Neuronal stem cell (in vitro differentiated cells): ENCODE measurements at regions not wholly inside any gene's neighbourhood (a gene's known extent, or its start where the extent isn't known, plus 50 kb on each side); places are given as distances from the start of the nearest gene placed in this dataset.

Experiments used
- DNase-seq: peaks from one replicate; pipeline ENCODE4 v3.0.0-alpha.2; 2013; ENCODE audit warnings: low spot score
- H2AFZ ChIP-seq: one replicate; pipeline ENCODE4 v1.6.1; 2013; ENCODE audit warnings: mild to moderate bottlenecking, low read length, inconsistent platforms
- H2AK5ac ChIP-seq: 2 replicates; pipeline ENCODE4 v1.6.1; 2013; ENCODE audit warnings: low read depth, mild to moderate bottlenecking, inconsistent platforms, low read length, moderate library complexity, mixed read lengths
- H2BK120ac ChIP-seq: 2 replicates; pipeline ENCODE4 v1.6.1; 2013; ENCODE audit warnings: low read depth, mild to moderate bottlenecking, inconsistent platforms, low read length, moderate library complexity, mixed read lengths
- H2BK12ac ChIP-seq: one replicate; pipeline ENCODE4 v1.6.1; 2013; ENCODE audit warnings: low read length, inconsistent platforms
- H2BK15ac ChIP-seq: 2 replicates; pipeline ENCODE4 v1.6.1; 2013; ENCODE audit warnings: mild to moderate bottlenecking, low read length, inconsistent platforms, mixed read lengths
- H2BK5ac ChIP-seq: one replicate; pipeline ENCODE4 v1.6.1; 2013; ENCODE audit warnings: inconsistent platforms, mild to moderate bottlenecking, low read length, moderate library complexity
- H3K14ac ChIP-seq: one replicate; pipeline ENCODE4 v1.6.1; 2013; ENCODE audit warnings: low read length, inconsistent platforms
- H3K18ac ChIP-seq: 2 replicates; pipeline ENCODE4 v1.6.1; 2013; ENCODE audit warnings: low read length, inconsistent platforms
- H3K23ac ChIP-seq: 2 replicates; pipeline ENCODE4 v1.6.1; 2013; ENCODE audit warnings: low read depth, mild to moderate bottlenecking, mixed read lengths, low read length, inconsistent platforms; ENCODE audit not compliant: poor library complexity
- H3K27ac ChIP-seq: replicated peaks from 3 replicates; pipeline ENCODE4 v1.5.1; 2013; ENCODE audit warnings: low read length, inconsistent platforms
- H3K27me3 ChIP-seq, 3 experiments: 2 replicates each; pipeline ENCODE4 v1.6.1; 2013; ENCODE audit warnings: low read length in 3 of 3, mild to moderate bottlenecking in 2 of 3, inconsistent platforms in 1 of 3, low read depth in 1 of 3, mixed read lengths in 1 of 3, moderate library complexity in 1 of 3; ENCODE audit not compliant: control insufficient read depth in 3 of 3, insufficient read depth in 3 of 3
- H3K36me3 ChIP-seq, 2 donors: replicated peaks in 1 of 2; 2 replicates each; pipeline ENCODE4 v1.6.1; 2013; ENCODE audit warnings: low read length in 2 of 2; ENCODE audit not compliant: control insufficient read depth in 2 of 2, insufficient read depth in 2 of 2
- H3K4ac ChIP-seq: 2 replicates; pipeline ENCODE4 v1.6.1; 2013; ENCODE audit warnings: inconsistent platforms, mild to moderate bottlenecking, low read length, moderate library complexity
- H3K4me1 ChIP-seq, 2 donors: 1 replicate in 1 of 2; 2 replicates in 1 of 2; pipeline ENCODE4 v1.6.1; 2013; ENCODE audit warnings: low read length in 2 of 2, low read depth in 1 of 2; ENCODE audit not compliant: control insufficient read depth in 2 of 2, insufficient read depth in 1 of 2
- H3K4me2 ChIP-seq: one replicate; pipeline ENCODE4 v1.6.1; 2013; ENCODE audit warnings: mild to moderate bottlenecking, low read length, inconsistent platforms; ENCODE audit not compliant: insufficient read depth, poor library complexity, severe bottlenecking
- H3K4me3 ChIP-seq, 2 donors: 2 replicates each; pipeline ENCODE4 v1.5.1; 2013; ENCODE audit warnings: low read length in 2 of 2, mild to moderate bottlenecking in 2 of 2, inconsistent platforms in 1 of 2, moderate library complexity in 1 of 2
- H3K79me1 ChIP-seq: one replicate; pipeline ENCODE4 v1.6.1; 2013; ENCODE audit warnings: low read depth, mild to moderate bottlenecking, inconsistent platforms, low read length, moderate library complexity
- H3K9ac ChIP-seq: one replicate; pipeline ENCODE4 v1.6.1; 2013; ENCODE audit warnings: mild to moderate bottlenecking, low read depth, low read length, inconsistent platforms; ENCODE audit not compliant: poor library complexity
- H3K9me3 ChIP-seq, 2 donors: replicated peaks in 1 of 2; 2 replicates each; pipeline versions ENCODE3 to v1.6.1; 2013; ENCODE audit warnings: low read length in 2 of 2, mild to moderate bottlenecking in 2 of 2, inconsistent platforms in 1 of 2, low read depth in 1 of 2, mixed read lengths in 1 of 2, moderate library complexity in 1 of 2; ENCODE audit not compliant: control insufficient read depth in 2 of 2, insufficient read depth in 1 of 2
- H4K8ac ChIP-seq: one replicate; pipeline ENCODE4 v1.6.1; 2013; ENCODE audit warnings: low read depth, mild to moderate bottlenecking, inconsistent platforms, low read length, moderate library complexity
- H4K91ac ChIP-seq: one replicate; pipeline ENCODE4 v1.6.1; 2013; ENCODE audit warnings: low read length, low read depth, mild to moderate bottlenecking, inconsistent platforms; ENCODE audit not compliant: poor library complexity
- WGBS, 2 donors: extraction: QIAGEN DNeasy Blood & Tissue Kit; methylation state at CpG; one replicate each; pipeline ENCODE4 v1.1.7; 2013; ENCODE audit warnings: missing lambda C conversion rate in 2 of 2, mixed read lengths in 1 of 2; ENCODE audit not compliant: insufficient read length in 2 of 2, insufficient replicate concordance in 1 of 2; ENCODE audit errors: extremely low coverage in 2 of 2; 5-methylcytosine and 5-hydroxymethylcytosine counted together

DNA sequence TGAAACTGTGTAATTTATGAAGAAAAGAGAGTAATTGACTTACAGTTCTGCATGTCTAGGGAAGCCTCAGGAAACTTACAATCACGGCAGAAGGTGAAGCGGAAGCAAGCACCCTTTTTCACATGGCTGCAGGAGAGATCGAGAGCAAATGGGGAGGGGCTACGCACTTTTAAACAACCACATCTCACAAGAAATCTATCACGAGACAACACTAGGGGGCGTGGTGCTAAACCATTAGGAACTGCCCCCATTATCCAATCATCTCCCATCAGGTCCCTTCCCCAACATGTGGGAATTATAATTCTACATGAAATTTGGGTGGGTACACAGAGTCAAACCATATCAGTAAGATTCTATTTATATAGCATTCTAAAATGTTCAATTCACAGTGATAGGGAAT, 114.8 kb upstream of the TRPC4 start:
- Histone ChIP-seq H2BK12ac (no peak overlapping the region), H3K23ac (no peak overlapping the region), H3K27ac (no peak overlapping the region), H3K9me3 (no peaks in the 10 kb centered on the region), H3K4me3 (no peak overlapping the region), H2BK120ac (no peak overlapping the region), H3K14ac (no peak overlapping the region), H3K4me1 (peaks cover 0 to 2% of the 10 kb centered on the region in 2 donors), H3K4ac (no peak overlapping the region), H3K9ac (no peak overlapping the region), H2AK5ac (no peak overlapping the region), H3K4me2 (no peak overlapping the region), H3K36me3 (no peaks in the 10 kb centered on the region), H2AFZ (no peak overlapping the region), H3K18ac (no peak overlapping the region), H3K79me1 (no peaks in the 10 kb centered on the region), H4K8ac (no peak overlapping the region), H2BK15ac (no peak overlapping the region), H3K27me3 (no peaks in the 10 kb centered on the region), H2BK5ac (no peak overlapping the region), H4K91ac (no peak overlapping the region)
- DNase-seq, result no peak
- no CpG with 5 or more reads among the region's 6 CpGs for WGBS, 2 donors

DNA sequence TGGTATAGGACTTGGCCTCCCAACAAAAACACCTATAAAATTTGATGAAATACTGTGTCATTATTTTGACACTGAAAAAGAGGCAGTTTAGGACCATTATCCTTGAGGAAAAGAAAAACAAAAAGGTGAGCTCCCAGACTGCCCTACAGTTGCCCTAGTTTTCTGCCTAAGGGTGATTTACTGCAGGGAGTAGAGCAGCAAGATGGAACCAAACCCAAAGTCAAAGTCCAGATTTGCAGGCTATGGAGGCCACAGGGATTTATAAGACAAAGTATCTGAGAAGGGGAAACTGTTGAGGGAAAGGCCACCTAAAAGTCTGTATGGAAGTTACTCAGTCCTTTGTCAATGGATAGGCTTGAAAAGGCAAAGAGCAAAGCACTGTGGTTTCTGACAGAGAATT, 112.4 kb upstream of the TRPC4 start:
- no peaks in the 10 kb centered on the region for H3K36me3 ChIP-seq
- peaks cover 0 to 2% of the 10 kb centered on the region in 2 donors for H3K4me1 ChIP-seq
- H3K9ac ChIP-seq, result no peak overlapping the region
- H3K14ac ChIP-seq, result no peak overlapping the region
- H4K91ac ChIP-seq, result no peak overlapping the region
- H3K23ac ChIP-seq, result no peak overlapping the region
- H3K4me2 ChIP-seq, result no peak overlapping the region
- no peak overlapping the region for H2AK5ac ChIP-seq
- H4K8ac ChIP-seq, result no peak overlapping the region
- H3K4ac ChIP-seq, result no peak overlapping the region
- no peak for DNase-seq
- no peak overlapping the region for H2BK5ac ChIP-seq
- peak overlapping the region; percentile 54 for H2AFZ ChIP-seq
- no peak overlapping the region for H2BK120ac ChIP-seq
- no peak overlapping the region for H3K18ac ChIP-seq
- H3K27me3 ChIP-seq, result no peaks in the 10 kb centered on the region
- no peaks in the 10 kb centered on the region for H3K9me3 ChIP-seq
- no peak overlapping the region for H2BK15ac ChIP-seq
- H2BK12ac ChIP-seq, result no peak overlapping the region
- no peak overlapping the region for H3K4me3 ChIP-seq
- no peaks in the 10 kb centered on the region for H3K79me1 ChIP-seq
- no peak overlapping the region for H3K27ac ChIP-seq

DNA sequence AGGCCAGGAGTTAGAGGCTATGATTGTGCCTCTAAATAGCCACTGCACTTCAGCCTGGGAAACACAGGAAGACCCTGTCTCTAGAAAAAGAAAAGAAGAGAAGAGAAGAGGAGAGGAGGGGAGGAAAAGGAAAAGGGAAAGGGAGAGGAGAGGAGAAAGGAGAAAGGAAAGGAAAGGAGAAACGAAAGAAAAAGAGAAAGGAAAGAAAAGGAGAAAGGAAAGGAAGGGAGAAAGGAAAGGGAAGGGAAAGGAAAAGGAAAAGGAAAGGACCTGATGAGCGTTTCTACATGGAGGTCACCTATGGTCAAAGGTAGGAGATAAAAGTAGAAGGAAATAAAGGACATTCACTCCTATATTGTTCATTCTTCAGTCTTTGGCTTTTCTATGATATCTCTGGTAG, 109.1 kb upstream of the TRPC4 start:
- peaks cover 0 to 2% of the 10 kb centered on the region in 2 donors for H3K4me1 ChIP-seq
- H3K4me2 ChIP-seq, result no peak overlapping the region
- no peak overlapping the region for H3K4ac ChIP-seq
- H2AK5ac ChIP-seq, result no peak overlapping the region
- no peak overlapping the region for H3K18ac ChIP-seq
- no peaks in the 10 kb centered on the region for H3K36me3 ChIP-seq
- no peaks in the 10 kb centered on the region for H3K27me3 ChIP-seq
- WGBS, 2 donors, result no CpG with 5 or more reads among the region's 2 CpGs
- H3K27ac ChIP-seq, result no peak overlapping the region
- H3K4me3 ChIP-seq, result no peak overlapping the region
- DNase-seq, result no peak
- H2BK15ac ChIP-seq, result no peak overlapping the region
- H4K8ac ChIP-seq, result no peak overlapping the region
- no peak overlapping the region for H2BK120ac ChIP-seq
- no peak overlapping the region for H4K91ac ChIP-seq
- no peak overlapping the region for H2BK5ac ChIP-seq
- H3K79me1 ChIP-seq, result no peaks in the 10 kb centered on the region
- H3K14ac ChIP-seq, result no peak overlapping the region
- no peak overlapping the region for H3K9ac ChIP-seq
- no peak overlapping the region for H2BK12ac ChIP-seq
- H3K23ac ChIP-seq, result no peak overlapping the region
- H3K9me3 ChIP-seq, result no peaks in the 10 kb centered on the region
- no peak overlapping the region for H2AFZ ChIP-seq

DNA sequence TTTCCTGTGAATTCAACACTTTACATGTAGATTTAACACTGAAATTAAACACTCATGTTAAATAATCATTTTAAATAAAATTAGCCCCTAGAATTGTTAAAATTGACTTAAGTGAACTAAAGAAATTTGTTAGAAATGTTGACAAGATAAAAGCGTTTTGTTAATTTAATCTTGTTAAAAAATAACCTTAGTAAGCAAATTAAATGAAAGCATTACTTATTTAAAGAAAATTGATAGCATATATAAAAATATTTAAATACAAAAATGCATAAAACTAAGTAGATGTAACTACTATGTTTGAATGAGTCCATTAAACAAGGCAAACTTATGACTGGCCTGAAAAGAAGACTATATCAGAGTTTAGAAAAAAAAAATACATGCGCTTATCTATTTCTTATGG, 99.0 kb upstream of the TRPC4 start:
- no peak overlapping the region for H2BK15ac ChIP-seq
- H3K14ac ChIP-seq, result no peak overlapping the region
- no peaks in the 10 kb centered on the region for H3K79me1 ChIP-seq
- H4K91ac ChIP-seq, result no peak overlapping the region
- H2AK5ac ChIP-seq, result no peak overlapping the region
- no peak overlapping the region for H3K23ac ChIP-seq
- H2BK12ac ChIP-seq, result no peak overlapping the region
- DNase-seq, result no peak
- H3K27ac ChIP-seq, result no peak overlapping the region
- no peaks in the 10 kb centered on the region for H3K4me1 ChIP-seq
- H3K27me3 ChIP-seq, result no peaks in the 10 kb centered on the region
- no peak overlapping the region for H4K8ac ChIP-seq
- H3K18ac ChIP-seq, result no peak overlapping the region
- H3K36me3 ChIP-seq, result no peaks in the 10 kb centered on the region
- no peak overlapping the region for H3K9ac ChIP-seq
- H2AFZ ChIP-seq, result no peak overlapping the region
- no CpG with 5 or more reads among the region's 2 CpGs for WGBS, 2 donors
- H3K4me3 ChIP-seq, result no peak overlapping the region
- no peak overlapping the region for H2BK120ac ChIP-seq
- H2BK5ac ChIP-seq, result no peak overlapping the region
- no peak overlapping the region for H3K4ac ChIP-seq
- H3K4me2 ChIP-seq, result no peak overlapping the region
- no peaks in the 10 kb centered on the region for H3K9me3 ChIP-seq
